ENCODE measurements at regions not wholly inside any gene's neighbourhood (a gene's known extent, or its start where the extent isn't known, plus 50 kb on each side); places are given as distances from the start of the nearest gene placed in this dataset.

DNA sequence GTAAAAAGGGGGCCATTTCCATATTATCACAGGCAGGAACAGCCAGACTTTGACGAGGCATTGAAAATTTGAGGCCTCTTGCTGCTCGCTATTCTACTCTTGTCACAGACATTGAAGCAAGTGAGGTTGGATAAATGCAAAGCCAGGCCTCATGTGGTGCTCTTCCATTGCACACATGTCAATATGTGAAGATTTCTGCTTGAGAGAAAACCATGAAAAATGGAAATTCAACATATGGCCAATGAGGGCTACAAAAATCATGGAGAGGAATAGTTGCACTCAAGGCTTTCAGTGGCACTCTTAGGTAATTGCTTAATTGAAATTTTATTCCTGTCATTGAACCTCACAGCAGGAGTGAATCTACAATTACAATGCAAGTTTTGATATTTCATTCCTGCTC lies 185.6 kb upstream of the MBNL1 start:
- Histone ChIP-seq H3K27ac (no peak overlapping the region), H3K4me1 (peaks cover 0 to 7% (median 0%) of the 10 kb centered on the region in 3 donors), H3K36me3 (no peaks in the 10 kb centered on the region), H3K27me3 (no peaks in the 10 kb centered on the region), H3K9me3 (no peaks in the 10 kb centered on the region), H3K4me3 (no peak overlapping the region)
- DNase-seq, result no peak
- 83 to 100% methylated on average over 2 of the region's 2 CpGs for WGBS, 2 donors
- intact Hi-C loops (cut with DNase I), result no loop called here
- TF ChIP-seq POLR2A (IDR thresholded peaks at IDR 0.05), result no peak
- TF ChIP-seq, protein P1, sequence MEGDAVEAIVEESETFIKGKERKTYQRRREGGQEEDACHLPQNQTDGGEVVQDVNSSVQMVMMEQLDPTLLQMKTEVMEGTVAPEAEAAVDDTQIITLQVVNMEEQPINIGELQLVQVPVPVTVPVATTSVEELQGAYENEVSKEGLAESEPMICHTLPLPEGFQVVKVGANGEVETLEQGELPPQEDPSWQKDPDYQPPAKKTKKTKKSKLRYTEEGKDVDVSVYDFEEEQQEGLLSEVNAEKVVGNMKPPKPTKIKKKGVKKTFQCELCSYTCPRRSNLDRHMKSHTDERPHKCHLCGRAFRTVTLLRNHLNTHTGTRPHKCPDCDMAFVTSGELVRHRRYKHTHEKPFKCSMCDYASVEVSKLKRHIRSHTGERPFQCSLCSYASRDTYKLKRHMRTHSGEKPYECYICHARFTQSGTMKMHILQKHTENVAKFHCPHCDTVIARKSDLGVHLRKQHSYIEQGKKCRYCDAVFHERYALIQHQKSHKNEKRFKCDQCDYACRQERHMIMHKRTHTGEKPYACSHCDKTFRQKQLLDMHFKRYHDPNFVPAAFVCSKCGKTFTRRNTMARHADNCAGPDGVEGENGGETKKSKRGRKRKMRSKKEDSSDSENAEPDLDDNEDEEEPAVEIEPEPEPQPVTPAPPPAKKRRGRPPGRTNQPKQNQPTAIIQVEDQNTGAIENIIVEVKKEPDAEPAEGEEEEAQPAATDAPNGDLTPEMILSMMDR (IDR thresholded peaks at IDR 0.05), result no peak

DNA sequence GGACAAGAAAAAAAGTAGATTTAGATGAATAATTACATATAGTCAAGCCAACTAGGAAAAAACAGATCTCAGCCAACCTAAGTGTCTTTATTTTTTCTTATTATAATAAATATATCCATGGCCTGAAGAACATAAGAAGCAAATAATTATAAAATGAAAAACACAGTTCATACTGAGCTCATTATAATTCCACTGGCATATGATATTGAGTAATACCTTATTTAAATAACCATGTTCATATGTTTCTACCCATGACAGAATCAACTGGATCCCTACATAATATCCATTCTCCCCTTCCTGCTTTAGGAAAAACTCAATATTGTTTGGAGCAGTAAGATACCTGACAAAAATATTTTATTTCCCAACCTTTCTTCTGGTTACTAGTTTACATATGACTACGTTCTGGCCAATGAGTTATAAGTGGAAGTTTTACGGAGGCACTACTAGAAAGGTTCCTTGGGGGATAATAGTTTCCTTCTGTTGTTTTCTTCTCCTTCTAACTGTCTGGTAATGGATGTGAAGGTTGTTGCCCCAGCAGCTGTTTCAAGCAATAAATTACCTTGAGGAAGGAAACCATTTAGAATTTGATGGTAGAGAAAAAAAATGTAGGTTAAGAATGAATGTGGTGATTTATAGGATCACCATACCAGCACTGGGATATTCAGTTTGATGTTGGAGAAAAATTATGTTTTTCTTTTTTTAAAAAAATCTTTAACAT lies 184.1 kb upstream of the MBNL1 start:
- 64 to 75% methylated on average over 2 of the region's 2 CpGs for WGBS, 2 donors
- no peak for DNase-seq
- Histone ChIP-seq H3K4me1 (peaks cover 0 to 7% (median 0%) of the 10 kb centered on the region in 3 donors), H3K9me3 (no peaks in the 10 kb centered on the region), H3K27ac (no peak overlapping the region), H3K36me3 (no peaks in the 10 kb centered on the region), H3K4me3 (no peak overlapping the region), H3K27me3 (no peaks in the 10 kb centered on the region)
- TF ChIP-seq, protein P1 (IDR thresholded peaks at IDR 0.05), result no peak
- no peak for TF ChIP-seq POLR2A (IDR thresholded peaks at IDR 0.05)
- intact Hi-C loops (cut with DNase I), result no loop called here

DNA sequence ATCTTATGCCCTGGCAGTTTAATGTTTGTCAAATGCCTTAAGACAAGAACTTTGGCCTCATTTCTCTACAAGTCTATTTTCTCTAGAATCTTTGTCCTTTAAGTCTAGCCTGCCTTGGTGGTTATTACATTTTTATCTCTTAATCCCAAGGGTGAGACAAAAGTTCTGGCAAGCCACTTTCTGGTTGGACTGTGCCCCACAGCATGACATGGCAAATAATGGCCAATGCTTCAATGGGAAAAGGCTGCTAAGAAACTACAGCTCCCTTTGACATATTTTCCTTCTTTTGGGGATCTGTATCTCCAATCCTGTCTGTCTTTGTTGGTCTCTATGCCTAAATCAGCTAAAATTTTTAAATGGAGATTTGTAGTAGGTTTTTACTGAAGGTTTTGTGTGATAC lies 181.6 kb upstream of the MBNL1 start:
- H3K9me3 ChIP-seq, result no peaks in the 10 kb centered on the region
- DNase-seq, result no peak
- H3K27me3 ChIP-seq, result no peaks in the 10 kb centered on the region
- H3K36me3 ChIP-seq, result no peaks in the 10 kb centered on the region
- intact Hi-C loops (cut with DNase I), result no loop called here
- TF ChIP-seq, protein P1 (IDR thresholded peaks at IDR 0.05), result no peak
- no peak for TF ChIP-seq POLR2A (IDR thresholded peaks at IDR 0.05)
- no peak overlapping the region for H3K4me3 ChIP-seq
- peaks cover 0 to 7% (median 0%) of the 10 kb centered on the region in 3 donors for H3K4me1 ChIP-seq
- no peak overlapping the region for H3K27ac ChIP-seq

DNA sequence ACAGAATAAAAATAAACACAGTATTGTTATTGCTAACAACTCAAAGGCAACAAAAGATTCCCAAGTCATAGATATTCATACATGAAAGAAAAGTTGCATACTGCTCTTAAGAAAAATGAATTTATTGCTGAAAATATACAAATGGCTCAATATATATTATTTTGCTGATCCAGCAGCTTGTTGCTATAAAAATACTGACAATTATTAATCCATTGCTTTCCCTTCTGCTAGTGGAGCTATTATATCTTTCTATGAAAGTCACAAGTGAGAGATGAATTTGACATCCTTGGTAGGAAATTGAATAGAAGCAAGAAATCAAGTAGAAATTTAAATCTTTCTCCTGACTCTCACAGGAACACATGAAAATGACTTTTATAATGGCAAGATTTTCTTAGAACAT lies 179.2 kb upstream of the MBNL1 start:
- Histone ChIP-seq H3K9me3 (no peaks in the 10 kb centered on the region), H3K27ac (no peak overlapping the region), H3K36me3 (no peaks in the 10 kb centered on the region), H3K4me3 (no peak overlapping the region), H3K4me1 (peaks cover 0 to 7% (median 0%) of the 10 kb centered on the region in 3 donors), H3K27me3 (no peaks in the 10 kb centered on the region)
- intact Hi-C loops (cut with DNase I), result no loop called here
- TF ChIP-seq, protein P1 (IDR thresholded peaks at IDR 0.05), result no peak
- no peak for TF ChIP-seq POLR2A (IDR thresholded peaks at IDR 0.05)
- no peak for DNase-seq

DNA sequence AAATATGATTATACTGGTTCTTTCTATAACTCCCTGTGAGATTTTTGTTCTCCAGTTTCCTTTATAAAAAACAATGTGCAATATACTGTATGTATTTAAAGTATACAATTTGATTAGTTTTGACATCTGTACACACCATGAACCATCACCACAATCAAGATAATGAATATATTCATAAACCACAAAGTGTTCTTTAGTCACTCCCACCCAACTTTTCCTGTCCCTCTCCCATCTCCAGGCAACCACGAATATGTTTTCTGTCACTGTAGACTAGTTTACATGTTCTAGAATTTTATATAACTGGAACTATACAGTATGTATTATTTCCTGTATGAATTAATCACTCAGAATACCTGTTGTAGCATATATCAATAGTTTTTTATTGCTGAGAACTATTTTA lies 177.0 kb upstream of the MBNL1 start:
- Histone ChIP-seq H3K36me3 (no peaks in the 10 kb centered on the region), H3K27ac (no peak overlapping the region), H3K9me3 (no peaks in the 10 kb centered on the region), H3K4me1 (peaks cover 0 to 7% (median 0%) of the 10 kb centered on the region in 3 donors), H3K27me3 (no peaks in the 10 kb centered on the region), H3K4me3 (no peak overlapping the region)
- TF ChIP-seq, protein P1 (IDR thresholded peaks at IDR 0.05), result no peak
- TF ChIP-seq POLR2A (IDR thresholded peaks at IDR 0.05), result no peak
- intact Hi-C loops (cut with DNase I), result no loop called here
- 77 to 80% methylated on average over 1 of the region's 1 CpG for WGBS, 2 donors
- DNase-seq, result no peak

All from esophagus squamous epithelium (tissue), 5 donors.